GM19468 (cell line): ENCODE measurements at regions not wholly inside any gene's neighbourhood (a gene's known extent, or its start where the extent isn't known, plus 50 kb on each side); places are given as distances from the start of the nearest gene placed in this dataset.
"Not testable (repeated sequence)": the region's sequence is repeated elsewhere in the genome, so short reads cannot be mapped to it uniquely, and the experiment has no call there.

Experiments used
- ATAC-seq: cut with Tn5 transposase; IDR thresholded peaks from one replicate; pipeline ENCODE4 v1.9.1; 2021; ENCODE audit warnings: mild to moderate bottlenecking, moderate library complexity, moderate number of reproducible peaks; ENCODE audit not compliant: unreplicated experiment; ENCODE audit errors: extremely low read depth

DNA sequence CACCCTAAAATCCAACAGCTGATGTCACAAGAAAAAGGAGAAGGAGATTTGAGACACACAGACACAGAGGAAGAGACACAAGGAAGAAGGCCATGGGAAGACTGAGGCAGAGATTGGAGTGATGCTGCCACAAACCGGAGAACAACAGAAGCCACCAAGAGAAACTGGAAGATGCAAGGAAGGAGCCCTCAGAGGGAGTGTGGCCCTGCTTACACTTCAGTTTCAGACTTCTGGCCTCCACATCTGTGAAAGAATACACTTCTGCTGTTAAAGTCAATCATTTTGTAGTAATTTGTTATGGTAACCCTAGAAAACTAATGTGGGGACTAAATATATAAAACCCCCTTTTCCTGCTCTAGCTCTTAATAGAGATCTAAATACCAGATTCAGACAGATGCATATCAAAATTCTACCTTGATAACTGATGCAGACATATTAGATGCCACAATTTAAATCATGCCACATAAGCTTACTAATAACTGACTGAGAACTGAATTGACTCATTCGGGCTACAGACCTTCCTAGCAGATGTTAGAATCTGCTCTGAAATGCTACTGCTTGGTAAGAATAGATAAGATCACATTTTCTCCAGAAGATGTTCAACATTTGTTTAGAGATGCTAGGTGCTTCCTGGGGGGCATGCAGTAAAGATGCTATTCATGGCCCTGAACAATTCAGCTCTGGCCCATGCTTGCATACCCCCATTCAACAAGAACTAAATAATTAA, 113.1 kb upstream of the CCND2 start:
- no peak for ATAC-seq

DNA sequence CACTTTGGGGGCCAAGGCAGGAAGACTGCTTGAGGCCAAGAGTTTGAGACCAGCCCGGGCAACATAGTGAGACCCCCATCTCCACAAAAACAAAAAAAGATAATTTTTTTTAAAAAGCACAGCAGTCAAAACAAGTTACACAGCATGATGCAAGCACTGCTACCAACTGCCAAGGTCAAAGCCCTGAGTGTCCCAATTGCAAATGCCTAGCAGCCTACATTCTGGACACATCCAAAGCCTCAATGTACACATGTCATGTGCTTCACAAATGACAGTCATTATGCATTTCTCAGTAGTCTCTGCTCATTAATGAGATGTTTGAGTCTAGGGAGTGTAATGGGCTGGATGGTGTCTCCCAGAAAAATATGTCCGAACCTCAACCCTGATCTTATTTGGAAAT, 113.7 kb upstream of the CCND2 start:
- no peak for ATAC-seq

- no peak for ATAC-seq
Observed at GRCh38 chr12:4158306-4158705, 115.3 kb upstream of the CCND2 start.

GRCh38 chr12:4157122-4157521, 116.4 kb upstream of the CCND2 start:
- ATAC-seq, result no peak

GRCh38 chr12:4156317-4156716, 117.2 kb upstream of the CCND2 start:
- no peak for ATAC-seq

DNA sequence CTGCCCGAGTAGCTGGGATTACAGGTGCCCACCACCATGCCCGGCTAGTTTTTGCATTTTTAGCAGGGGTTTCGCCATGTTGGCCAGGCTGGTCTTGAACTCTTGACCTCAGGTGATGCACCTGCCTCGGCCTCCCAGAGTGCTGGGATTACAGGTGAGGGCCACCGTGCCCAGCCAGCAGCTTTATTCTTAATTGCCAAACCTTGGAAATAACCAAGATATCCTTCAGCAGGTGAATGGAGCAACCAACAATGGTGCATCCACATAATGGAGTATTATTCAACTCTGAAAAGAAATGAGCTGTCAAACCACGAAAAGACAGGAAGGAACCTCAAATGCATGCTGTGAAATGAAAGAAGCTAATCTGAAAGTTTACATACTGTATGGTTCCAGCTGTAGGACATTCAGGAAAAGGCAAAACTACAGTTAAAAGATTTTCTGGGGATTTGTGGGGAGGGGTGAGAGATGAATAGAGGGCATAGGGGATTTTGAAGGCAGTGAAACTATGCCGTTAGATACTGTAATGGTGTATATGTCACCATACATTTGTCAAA, 118.8 kb upstream of the CCND2 start:
- no peak for ATAC-seq

GRCh38 chr12:4153343-4153892, 120.1 kb upstream of the CCND2 start:
- ATAC-seq, result no peak

- ATAC-seq, result no peak
Observed at GRCh38 chr12:4152145-4152795, 121.3 kb upstream of the CCND2 start.

GRCh38 chr12:4151362-4152121, 122.0 kb upstream of the CCND2 start:
- no peak for ATAC-seq

GRCh38 chr12:4150355-4150754, 123.2 kb upstream of the CCND2 start:
- not testable (repeated sequence) for ATAC-seq

DNA sequence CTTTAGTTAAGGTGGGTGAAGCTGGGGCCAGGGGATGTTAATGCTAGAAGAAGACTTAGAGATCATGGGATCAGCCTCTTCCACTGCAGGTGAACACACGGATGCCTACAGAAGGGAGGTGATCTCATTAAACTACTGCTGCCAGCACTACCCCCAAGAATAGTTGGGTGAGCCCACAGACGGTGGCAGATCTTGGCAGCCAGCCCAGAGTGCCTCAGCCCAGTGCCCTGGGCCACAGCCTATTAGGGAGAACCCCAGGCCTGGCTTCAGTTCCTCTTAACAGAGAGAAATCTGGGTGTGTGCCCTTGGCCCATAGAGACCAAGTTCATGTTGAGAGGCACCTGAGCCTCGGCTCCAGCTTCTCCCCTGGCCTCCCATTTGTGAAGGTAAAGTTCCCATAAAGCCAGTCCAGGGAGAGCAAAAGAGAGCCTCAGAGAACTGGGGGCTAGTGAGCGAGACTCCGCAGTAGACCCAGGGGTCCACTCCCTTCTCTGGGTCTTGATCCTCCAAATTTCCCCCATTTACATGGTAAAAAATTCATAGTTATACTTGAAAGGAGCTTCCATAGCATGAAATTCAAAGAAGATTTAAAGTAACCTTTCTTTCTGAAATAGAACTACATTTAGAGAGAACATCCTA, 125.0 kb upstream of the CCND2 start:
- ATAC-seq, result peak; percentile 36

- ATAC-seq, result no peak
Observed at GRCh38 chr12:4147031-4147481, 126.5 kb upstream of the CCND2 start.

DNA sequence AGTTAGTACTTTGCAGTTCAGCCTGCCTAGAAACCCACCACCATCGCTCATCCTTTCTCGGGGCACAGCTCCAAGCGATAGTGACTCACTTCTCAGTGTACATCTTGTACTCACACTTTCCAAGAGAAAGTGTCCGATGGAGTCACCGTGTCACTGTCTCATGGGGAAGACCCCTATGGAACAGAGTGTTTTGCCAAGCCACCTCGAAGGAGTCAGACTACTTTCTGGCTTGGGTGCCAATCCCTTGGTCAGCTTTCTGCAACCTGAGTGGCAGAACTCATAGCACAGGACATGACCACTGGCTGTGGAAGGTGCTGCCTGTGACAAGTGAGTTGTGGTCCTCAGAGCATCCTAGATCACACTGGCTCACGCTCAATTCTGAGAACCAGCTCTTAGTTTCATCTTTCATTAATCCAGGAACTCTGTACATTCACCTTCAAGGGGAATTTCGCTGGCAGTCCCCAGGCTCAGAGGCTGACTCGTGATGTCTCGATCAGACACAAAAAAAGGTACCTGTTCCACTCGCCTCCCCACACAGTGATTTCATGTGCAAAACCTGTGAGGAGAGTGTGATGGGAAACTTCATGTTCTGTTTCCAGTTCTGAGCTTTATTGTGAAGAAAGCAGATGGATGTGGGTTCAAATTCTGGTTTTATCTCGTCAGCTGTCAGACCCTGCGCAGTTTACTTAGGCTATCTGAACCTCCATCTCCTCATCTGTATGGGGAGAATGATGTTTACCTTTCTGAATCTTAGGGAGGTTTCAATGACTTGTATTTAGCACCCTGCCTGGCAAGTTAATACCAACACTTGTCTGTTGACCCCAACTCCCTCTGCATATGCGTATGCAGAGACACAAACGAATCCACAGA, 127.3 kb upstream of the CCND2 start:
- ATAC-seq, result no peak

- ATAC-seq, result no peak
Observed at GRCh38 chr12:4144676-4145075, 128.9 kb upstream of the CCND2 start.

DNA sequence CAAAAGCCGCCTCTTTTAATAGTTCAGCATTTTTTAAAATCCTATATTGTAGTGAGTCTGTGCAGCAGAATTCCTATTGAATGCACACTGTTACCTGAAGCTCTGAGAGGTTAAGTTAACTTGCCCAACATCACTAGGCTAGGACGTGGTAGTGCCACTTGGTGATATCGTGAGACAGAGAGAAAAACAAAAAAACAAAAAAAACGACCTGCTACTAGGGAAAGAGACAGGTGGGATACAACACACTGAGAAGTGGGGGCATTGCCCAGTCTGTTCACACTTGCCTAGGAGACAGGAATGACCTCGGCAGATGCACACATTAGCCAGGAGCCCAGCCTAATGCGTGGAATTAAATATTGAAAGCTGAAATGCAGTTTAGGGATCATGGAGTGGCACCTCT, 129.7 kb upstream of the CCND2 start:
- no peak for ATAC-seq

- no peak for ATAC-seq
Observed at GRCh38 chr12:4141348-4142270, 132.0 kb upstream of the CCND2 start.

GRCh38 chr12:4140581-4141301, 132.8 kb upstream of the CCND2 start:
- no peak for ATAC-seq

GRCh38 chr12:4139191-4139590, 134.4 kb upstream of the CCND2 start:
- ATAC-seq, result no peak
